PFSK-1 (cell line): ENCODE measurements at regions not wholly inside any gene's neighbourhood (a gene's known extent, or its start where the extent isn't known, plus 50 kb on each side); places are given as distances from the start of the nearest gene placed in this dataset.

Experiments used
- POLR2AphosphoS5 ChIP-seq: IDR thresholded peaks from 2 replicates; pipeline ENCODE4 v1.6.1; 2012; ENCODE audit warnings: low read depth, mild to moderate bottlenecking, control low read depth, low read length, moderate library complexity
- SIN3A ChIP-seq: IDR thresholded peaks from 2 replicates; pipeline ENCODE4 v1.6.1; 2012; ENCODE audit warnings: mild to moderate bottlenecking, low read length, moderate library complexity, borderline replicate concordance; ENCODE audit not compliant: insufficient read depth
- TAF1 ChIP-seq: IDR thresholded peaks from 2 replicates; pipeline ENCODE4 v1.6.1; 2012; ENCODE audit warnings: low read length, control low read depth, borderline replicate concordance; ENCODE audit not compliant: insufficient read depth

- TF ChIP-seq TAF1 = no peak
- no peak for TF ChIP-seq SIN3A
- no peak for TF ChIP-seq POLR2AphosphoS5
These were observed 134.0 kb downstream of the INSIG2 start for GRCh38 chr2:118222273-118222594.
